ENCODE measurements at regions not wholly inside any gene's neighbourhood (a gene's known extent, or its start where the extent isn't known, plus 50 kb on each side); places are given as distances from the start of the nearest gene placed in this dataset.

DNA sequence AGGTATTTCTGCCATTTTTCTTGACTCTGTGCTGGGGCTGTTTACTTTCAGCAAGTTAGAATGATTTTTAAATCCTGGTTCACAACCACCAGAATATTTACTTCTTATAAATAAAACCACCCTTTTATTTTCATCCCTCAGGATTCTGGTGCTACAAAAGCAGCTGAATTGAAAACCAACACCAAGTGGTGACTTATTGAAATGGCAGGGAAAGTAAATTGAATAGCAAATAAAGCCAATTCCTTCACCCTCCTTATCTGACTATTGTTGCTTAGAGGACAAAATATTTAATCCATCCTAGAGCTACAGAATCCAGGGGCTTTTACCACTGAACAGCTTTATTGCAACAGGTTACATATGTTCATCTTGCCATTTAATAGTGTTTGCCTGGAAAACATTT is 828.6 kb upstream of the GHITM start:
- Histone ChIP-seq H3K27ac (ENCODE audit: low read depth, low read length, poor library complexity, severe bottlenecking) (no peak overlapping the region), H3K4me3 (ENCODE audit: low read depth, low read length, poor library complexity, severe bottlenecking) (no peak overlapping the region), H3K9ac (ENCODE audit: low read length) (no peak overlapping the region), H3F3A (ENCODE audit: insufficient read depth, low read length) (no peaks in the 10 kb centered on the region), H3K4me1 (ENCODE audit: insufficient read depth, low read length, severe bottlenecking) (no peaks in the 10 kb centered on the region), H4K20me1 (ENCODE audit: insufficient read depth, low read length) (no peaks in the 10 kb centered on the region), H3K4me2 (ENCODE audit: low read length) (no peak overlapping the region), H3K36me3 (ENCODE audit: insufficient read depth, low read length) (no peaks in the 10 kb centered on the region), H3K79me2 (ENCODE audit: insufficient read depth, low read length) (no peaks in the 10 kb centered on the region), H3K9me3 (ENCODE audit: low read length) (no peaks in the 10 kb centered on the region), H2AFZ (ENCODE audit: low read length) (no peak overlapping the region), H3K9me2 (ENCODE audit: low read depth, low read length) (no peaks in the 10 kb centered on the region), H3K27me3 (ENCODE audit: insufficient read depth, low read length) (no peaks in the 10 kb centered on the region)
- TF ChIP-seq CTCF (IDR thresholded peaks at IDR 0.05; ENCODE audit: low read length) = no peak
- TF ChIP-seq EZH2 (IDR thresholded peaks at IDR 0.05; ENCODE audit: borderline replicate concordance, low read length) = no peak

- H3K9me2 ChIP-seq (ENCODE audit: low read depth, low read length) = no peaks in the 10 kb centered on the region
- no peaks in the 10 kb centered on the region for H3K36me3 ChIP-seq (ENCODE audit: insufficient read depth, low read length)
- TF ChIP-seq EZH2 (IDR thresholded peaks at IDR 0.05; ENCODE audit: borderline replicate concordance, low read length) (no peak), CTCF (IDR thresholded peaks at IDR 0.05; ENCODE audit: low read length) (no peak)
- H3K9ac ChIP-seq (ENCODE audit: low read length) = no peak overlapping the region
- no peak overlapping the region for H2AFZ ChIP-seq (ENCODE audit: low read length)
- H3K4me2 ChIP-seq (ENCODE audit: low read length) = no peak overlapping the region
- H3K4me1 ChIP-seq (ENCODE audit: insufficient read depth, low read length, severe bottlenecking) = no peaks in the 10 kb centered on the region
- no peak overlapping the region for H3K4me3 ChIP-seq (ENCODE audit: low read depth, low read length, poor library complexity, severe bottlenecking)
- no peaks in the 10 kb centered on the region for H3K27me3 ChIP-seq (ENCODE audit: insufficient read depth, low read length)
- H3K27ac ChIP-seq (ENCODE audit: low read depth, low read length, poor library complexity, severe bottlenecking) = no peak overlapping the region
- no peaks in the 10 kb centered on the region for H3F3A ChIP-seq (ENCODE audit: insufficient read depth, low read length)
- H3K9me3 ChIP-seq (ENCODE audit: low read length) = no peaks in the 10 kb centered on the region
- H3K79me2 ChIP-seq (ENCODE audit: insufficient read depth, low read length) = no peaks in the 10 kb centered on the region
- H4K20me1 ChIP-seq (ENCODE audit: insufficient read depth, low read length) = no peaks in the 10 kb centered on the region
Measured at GRCh38 chr10:83312570-83312969, 826.7 kb upstream of the GHITM start.

GRCh38 chr10:83332690-83333089 is 806.6 kb upstream of the GHITM start:
- no peaks in the 10 kb centered on the region for H3K36me3 ChIP-seq (ENCODE audit: insufficient read depth, low read length)

More at GRCh38 chr10:83332690-83333089, 806.6 kb upstream of the GHITM start:
- Histone ChIP-seq H3F3A (ENCODE audit: insufficient read depth, low read length) (no peaks in the 10 kb centered on the region), H3K27ac (ENCODE audit: low read depth, low read length, poor library complexity, severe bottlenecking) (no peak overlapping the region), H3K4me3 (ENCODE audit: low read depth, low read length, poor library complexity, severe bottlenecking) (no peak overlapping the region), H3K9me3 (ENCODE audit: low read length) (no peaks in the 10 kb centered on the region), H3K9ac (ENCODE audit: low read length) (no peak overlapping the region), H3K79me2 (ENCODE audit: insufficient read depth, low read length) (no peaks in the 10 kb centered on the region), H4K20me1 (ENCODE audit: insufficient read depth, low read length) (no peaks in the 10 kb centered on the region), H2AFZ (ENCODE audit: low read length) (no peak overlapping the region), H3K27me3 (ENCODE audit: insufficient read depth, low read length) (no peaks in the 10 kb centered on the region), H3K4me2 (ENCODE audit: low read length) (no peak overlapping the region), H3K9me2 (ENCODE audit: low read depth, low read length) (no peaks in the 10 kb centered on the region), H3K4me1 (ENCODE audit: insufficient read depth, low read length, severe bottlenecking) (no peaks in the 10 kb centered on the region)
- no peak for TF ChIP-seq CTCF (IDR thresholded peaks at IDR 0.05; ENCODE audit: low read length)
- no peak for TF ChIP-seq EZH2 (IDR thresholded peaks at IDR 0.05; ENCODE audit: borderline replicate concordance, low read length)

Measured in OCI-LY1 (cell line).